Nephron progenitor cell (in vitro differentiated cells): ENCODE measurements at regions not wholly inside any gene's neighbourhood (a gene's known extent, or its start where the extent isn't known, plus 50 kb on each side); places are given as distances from the start of the nearest gene placed in this dataset.

ENCODE experiments used
- DNase-seq: peaks from one replicate; pipeline ENCODE4 v3.0.0; 2021
- H3K27ac Mint-ChIP-seq: 2 replicates; pipeline ENCODE4 v1.8.0; 2021; ENCODE audit warnings: mild to moderate bottlenecking, moderate library complexity, mixed read lengths
- H3K27me3 Mint-ChIP-seq: 2 replicates; pipeline ENCODE4 v1.8.0; 2021; ENCODE audit warnings: mild to moderate bottlenecking, low read depth, mixed read lengths; ENCODE audit not compliant: poor library complexity
- H3K36me3 Mint-ChIP-seq: 2 replicates; pipeline ENCODE4 v1.8.0; 2021; ENCODE audit warnings: low read depth, mixed read lengths
- H3K4me1 Mint-ChIP-seq: 2 replicates; pipeline ENCODE4 v1.8.0; 2021; ENCODE audit warnings: mixed read lengths
- H3K4me3 Mint-ChIP-seq: 2 replicates; pipeline ENCODE4 v1.8.0; 2021; ENCODE audit warnings: mild to moderate bottlenecking, moderate library complexity, mixed read lengths
- H3K9me3 Mint-ChIP-seq: 2 replicates; pipeline ENCODE4 v1.8.0; 2021; ENCODE audit warnings: mild to moderate bottlenecking, moderate library complexity, mixed read lengths
- TF ChIP-seq, protein P1 (sequence below): fragments of 200-600 bp; sonication (generic); IDR thresholded peaks from 2 replicates; pipeline ENCODE4 v1.5.0; 2021; ENCODE audit warnings: antibody characterized with exemption

GRCh38 chr7:153444641-153445040 is 607.6 kb upstream of the DPP6 start:
- H3K4me3 Mint-ChIP-seq = no peak overlapping the region
- no peaks in the 10 kb centered on the region for H3K36me3 Mint-ChIP-seq
- no peaks in the 10 kb centered on the region for H3K4me1 Mint-ChIP-seq
- H3K27me3 Mint-ChIP-seq = peaks cover 6% of the 10 kb centered on the region
- TF ChIP-seq, protein P1, sequence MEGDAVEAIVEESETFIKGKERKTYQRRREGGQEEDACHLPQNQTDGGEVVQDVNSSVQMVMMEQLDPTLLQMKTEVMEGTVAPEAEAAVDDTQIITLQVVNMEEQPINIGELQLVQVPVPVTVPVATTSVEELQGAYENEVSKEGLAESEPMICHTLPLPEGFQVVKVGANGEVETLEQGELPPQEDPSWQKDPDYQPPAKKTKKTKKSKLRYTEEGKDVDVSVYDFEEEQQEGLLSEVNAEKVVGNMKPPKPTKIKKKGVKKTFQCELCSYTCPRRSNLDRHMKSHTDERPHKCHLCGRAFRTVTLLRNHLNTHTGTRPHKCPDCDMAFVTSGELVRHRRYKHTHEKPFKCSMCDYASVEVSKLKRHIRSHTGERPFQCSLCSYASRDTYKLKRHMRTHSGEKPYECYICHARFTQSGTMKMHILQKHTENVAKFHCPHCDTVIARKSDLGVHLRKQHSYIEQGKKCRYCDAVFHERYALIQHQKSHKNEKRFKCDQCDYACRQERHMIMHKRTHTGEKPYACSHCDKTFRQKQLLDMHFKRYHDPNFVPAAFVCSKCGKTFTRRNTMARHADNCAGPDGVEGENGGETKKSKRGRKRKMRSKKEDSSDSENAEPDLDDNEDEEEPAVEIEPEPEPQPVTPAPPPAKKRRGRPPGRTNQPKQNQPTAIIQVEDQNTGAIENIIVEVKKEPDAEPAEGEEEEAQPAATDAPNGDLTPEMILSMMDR = no peak
- H3K9me3 Mint-ChIP-seq = peaks cover 15% of the 10 kb centered on the region
- no peak for DNase-seq
- H3K27ac Mint-ChIP-seq = no peak overlapping the region

GRCh38 chr7:153445641-153446040 is 606.6 kb upstream of the DPP6 start:
- Mint-ChIP-seq H3K27me3 (peaks cover 6% of the 10 kb centered on the region), H3K27ac (no peak overlapping the region), H3K36me3 (no peaks in the 10 kb centered on the region), H3K4me3 (no peak overlapping the region), H3K9me3 (peaks cover 22% of the 10 kb centered on the region), H3K4me1 (no peaks in the 10 kb centered on the region)
- DNase-seq = no peak
- TF ChIP-seq, protein P1 = no peak

DNA sequence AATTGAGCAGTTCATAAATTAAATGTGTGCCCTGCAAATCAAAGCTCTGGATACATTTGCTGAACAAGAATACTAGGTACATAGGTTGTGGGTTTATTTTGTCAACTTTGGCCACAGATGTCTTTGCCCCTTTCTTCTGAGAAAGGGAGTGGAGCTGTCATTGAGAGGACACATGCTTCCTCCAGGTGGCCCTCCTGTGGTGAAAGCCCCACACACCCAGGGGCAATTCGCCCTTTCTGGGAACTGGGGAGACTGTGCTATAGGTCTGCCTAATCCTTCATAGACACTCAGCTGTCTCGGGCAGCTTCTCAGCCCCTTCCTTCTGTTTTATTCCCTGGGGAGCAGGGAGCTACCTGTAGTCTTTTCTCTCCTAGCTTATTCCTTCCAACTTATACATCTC is 605.7 kb upstream of the DPP6 start:
- no peak overlapping the region for H3K4me3 Mint-ChIP-seq
- no peak for DNase-seq
- H3K4me1 Mint-ChIP-seq = no peaks in the 10 kb centered on the region
- TF ChIP-seq, protein P1 = no peak
- H3K36me3 Mint-ChIP-seq = no peaks in the 10 kb centered on the region
- H3K27me3 Mint-ChIP-seq = peaks cover 4% of the 10 kb centered on the region
- H3K9me3 Mint-ChIP-seq = peaks cover 30% of the 10 kb centered on the region
- H3K27ac Mint-ChIP-seq = no peak overlapping the region

DNA sequence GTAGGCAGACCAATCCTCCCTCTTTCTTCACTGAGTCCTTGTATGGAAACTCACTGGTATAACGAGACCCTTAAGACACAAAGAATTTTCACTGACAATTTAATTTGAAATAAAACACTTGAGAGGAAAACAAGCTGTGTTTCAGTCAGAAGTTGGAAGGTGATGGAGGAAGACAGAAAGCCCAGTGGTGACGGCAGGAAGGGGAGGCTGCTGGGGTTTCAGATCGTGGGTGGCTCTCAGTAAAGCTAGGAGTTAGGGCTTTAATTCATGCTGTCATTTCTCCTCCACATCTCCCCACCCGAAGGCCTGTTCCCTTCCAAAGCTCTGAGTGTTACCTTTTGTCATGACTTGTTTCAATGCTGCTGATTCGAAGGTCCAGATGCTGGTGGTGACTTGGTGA is 605.2 kb upstream of the DPP6 start:
- Mint-ChIP-seq H3K27me3 (peaks cover 4% of the 10 kb centered on the region), H3K4me1 (no peaks in the 10 kb centered on the region), H3K36me3 (no peaks in the 10 kb centered on the region), H3K27ac (no peak overlapping the region), H3K4me3 (no peak overlapping the region), H3K9me3 (peaks cover 36% of the 10 kb centered on the region)
- DNase-seq = no peak
- TF ChIP-seq, protein P1 = no peak

GRCh38 chr7:153452661-153453060 is 599.5 kb upstream of the DPP6 start:
- no peak overlapping the region for H3K4me3 Mint-ChIP-seq
- no peak overlapping the region for H3K27ac Mint-ChIP-seq
- no peaks in the 10 kb centered on the region for H3K36me3 Mint-ChIP-seq
- no peaks in the 10 kb centered on the region for H3K27me3 Mint-ChIP-seq
- TF ChIP-seq, protein P1 = no peak
- H3K9me3 Mint-ChIP-seq = peaks cover 92% of the 10 kb centered on the region
- no peak for DNase-seq
- no peaks in the 10 kb centered on the region for H3K4me1 Mint-ChIP-seq

DNA sequence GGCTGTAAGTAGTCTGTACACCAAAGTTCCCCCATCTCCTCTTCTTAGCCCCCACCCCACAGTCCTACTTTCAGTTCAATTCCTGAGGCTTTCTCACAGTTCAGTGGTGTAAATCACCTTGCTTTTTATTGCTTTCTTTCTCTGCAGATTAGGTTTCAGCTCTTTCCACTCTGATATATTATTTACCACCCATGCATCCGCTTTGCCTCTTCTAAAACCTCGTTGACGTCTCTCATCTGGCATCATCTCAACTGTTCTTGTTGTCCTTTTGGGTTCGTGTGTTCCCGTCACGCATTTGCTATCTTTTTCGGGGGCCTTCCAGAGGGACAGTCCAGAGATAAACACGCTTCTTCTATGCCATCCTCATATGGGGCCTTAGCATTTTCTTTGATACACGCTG is 597.9 kb upstream of the DPP6 start:
- DNase-seq = no peak
- Mint-ChIP-seq H3K27me3 (no peaks in the 10 kb centered on the region), H3K4me3 (no peak overlapping the region), H3K9me3 (peaks cover 90% of the 10 kb centered on the region), H3K36me3 (no peaks in the 10 kb centered on the region), H3K27ac (no peak overlapping the region), H3K4me1 (no peaks in the 10 kb centered on the region)
- TF ChIP-seq, protein P1 = no peak
